WTC11 (cell line): ENCODE measurements at regions not wholly inside any gene's neighbourhood (a gene's known extent, or its start where the extent isn't known, plus 50 kb on each side); places are given as distances from the start of the nearest gene placed in this dataset.

ENCODE experiments used
- CTCF ChIP-seq: fragments of 200-600 bp; IDR thresholded peaks from 2 replicates; pipeline ENCODE4 v1.8.0; 2022; ENCODE audit warnings: antibody characterized with exemption
- TEAD4 ChIP-seq: sonication (generic); formaldehyde crosslinking; IDR thresholded peaks from 2 replicates; pipeline ENCODE4 v1.8.0; 2022; ENCODE audit warnings: mild to moderate bottlenecking, missing genetic modification reagents
- ZMAT4 ChIP-seq: fragments of 250-450 bp; sonication (Bioruptor Pico); IDR thresholded peaks from 2 replicates; pipeline ENCODE4 v1.9.0; 2021; ENCODE audit warnings: mild to moderate bottlenecking
- ZNF317 ChIP-seq: sonication (generic); formaldehyde crosslinking; IDR thresholded peaks from 2 replicates; pipeline ENCODE4 v1.8.1; 2023; ENCODE audit warnings: low read depth, mild to moderate bottlenecking, moderate library complexity, missing genetic modification reagents, borderline replicate concordance

GRCh38 chr2:150404147-150404546 lies 83.3 kb downstream of the RND3 start:
- TF ChIP-seq TEAD4 (CRISPR knock-in tag) (no peak), CTCF (no peak), ZNF317 (CRISPR knock-in tag) (no peak), ZMAT4 (CRISPR knock-in tag) (no peak)
